ENCODE measurements at regions not wholly inside any gene's neighbourhood (a gene's known extent, or its start where the extent isn't known, plus 50 kb on each side); places are given as distances from the start of the nearest gene placed in this dataset.

- 66 to 78% (median 72%) methylated on average over 3 of the region's 3 CpGs for WGBS, 5 donors
- no peaks in the 10 kb centered on the region for H3K9me3 ChIP-seq
These were observed 114.7 kb upstream of the OTUD4 start for GRCh38 chr4:145295122-145295521.

GRCh38 chr4:145293658-145294057, 113.3 kb upstream of the OTUD4 start:
- Histone ChIP-seq H3K4me3 (no peak overlapping the region), H3K9me3 (no peaks in the 10 kb centered on the region), H3K4me1 (no peaks in the 10 kb centered on the region), H3K27ac (no peak overlapping the region), H3K36me3 (no peaks in the 10 kb centered on the region), H3K27me3 (no peaks in the 10 kb centered on the region)
- WGBS, 5 donors: 72 to 94% (median 92%) methylated on average over 4 of the region's 4 CpGs
- TF ChIP-seq POLR2A (IDR thresholded peaks at IDR 0.05): no peak
- TF ChIP-seq POLR2AphosphoS5 (IDR thresholded peaks at IDR 0.05): no peak
- TF ChIP-seq EP300 (IDR thresholded peaks at IDR 0.05): no peak
- TF ChIP-seq, protein P1, sequence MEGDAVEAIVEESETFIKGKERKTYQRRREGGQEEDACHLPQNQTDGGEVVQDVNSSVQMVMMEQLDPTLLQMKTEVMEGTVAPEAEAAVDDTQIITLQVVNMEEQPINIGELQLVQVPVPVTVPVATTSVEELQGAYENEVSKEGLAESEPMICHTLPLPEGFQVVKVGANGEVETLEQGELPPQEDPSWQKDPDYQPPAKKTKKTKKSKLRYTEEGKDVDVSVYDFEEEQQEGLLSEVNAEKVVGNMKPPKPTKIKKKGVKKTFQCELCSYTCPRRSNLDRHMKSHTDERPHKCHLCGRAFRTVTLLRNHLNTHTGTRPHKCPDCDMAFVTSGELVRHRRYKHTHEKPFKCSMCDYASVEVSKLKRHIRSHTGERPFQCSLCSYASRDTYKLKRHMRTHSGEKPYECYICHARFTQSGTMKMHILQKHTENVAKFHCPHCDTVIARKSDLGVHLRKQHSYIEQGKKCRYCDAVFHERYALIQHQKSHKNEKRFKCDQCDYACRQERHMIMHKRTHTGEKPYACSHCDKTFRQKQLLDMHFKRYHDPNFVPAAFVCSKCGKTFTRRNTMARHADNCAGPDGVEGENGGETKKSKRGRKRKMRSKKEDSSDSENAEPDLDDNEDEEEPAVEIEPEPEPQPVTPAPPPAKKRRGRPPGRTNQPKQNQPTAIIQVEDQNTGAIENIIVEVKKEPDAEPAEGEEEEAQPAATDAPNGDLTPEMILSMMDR (IDR thresholded peaks at IDR 0.05): no peak
- DNase-seq: no peak
- intact Hi-C loops (cut with DNase I; ENCODE audit: low total_unique reads): no loop called here

More at GRCh38 chr4:145295122-145295521, 114.7 kb upstream of the OTUD4 start:
- H3K4me3 ChIP-seq: no peak overlapping the region
- intact Hi-C loops (cut with DNase I; ENCODE audit: low total_unique reads): no loop called here
- no peak for DNase-seq
- no peaks in the 10 kb centered on the region for H3K36me3 ChIP-seq
- peaks cover 0 to 5% (median 0%) of the 10 kb centered on the region in 4 donors for H3K4me1 ChIP-seq
- TF ChIP-seq EP300 (IDR thresholded peaks at IDR 0.05): no peak
- TF ChIP-seq, protein P1 (IDR thresholded peaks at IDR 0.05): no peak
- no peak for TF ChIP-seq POLR2A (IDR thresholded peaks at IDR 0.05)
- no peak for TF ChIP-seq POLR2AphosphoS5 (IDR thresholded peaks at IDR 0.05)
- no peaks in the 10 kb centered on the region for H3K27me3 ChIP-seq
- H3K27ac ChIP-seq: no peak overlapping the region

DNA sequence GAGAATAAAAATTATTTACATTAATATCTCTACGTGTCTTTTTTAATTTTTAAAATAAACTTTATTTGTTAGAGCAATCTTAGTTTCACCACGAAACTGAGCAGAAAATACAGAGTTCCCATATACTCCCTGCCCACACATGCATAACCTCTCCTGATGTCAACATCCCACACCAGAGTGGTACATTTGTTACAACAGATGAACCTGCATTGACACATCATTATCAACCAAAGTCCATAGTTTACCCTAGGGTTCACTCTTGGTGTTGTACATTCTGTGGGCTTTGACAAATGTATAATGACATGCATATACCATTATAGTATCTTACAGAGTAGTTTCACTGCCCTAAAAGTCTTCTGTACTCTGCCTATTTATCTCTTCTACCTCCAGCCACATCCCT, 110.6 kb upstream of the OTUD4 start:
- Histone ChIP-seq H3K9me3 (no peaks in the 10 kb centered on the region), H3K4me3 (no peak overlapping the region), H3K27me3 (no peaks in the 10 kb centered on the region), H3K27ac (no peak overlapping the region), H3K36me3 (no peaks in the 10 kb centered on the region), H3K4me1 (no peaks in the 10 kb centered on the region)
- TF ChIP-seq, protein P1 (IDR thresholded peaks at IDR 0.05): no peak
- TF ChIP-seq POLR2AphosphoS5 (IDR thresholded peaks at IDR 0.05) (no peak), EP300 (IDR thresholded peaks at IDR 0.05) (no peak), POLR2A (IDR thresholded peaks at IDR 0.05) (no peak)
- no peak for DNase-seq
- intact Hi-C loops (cut with DNase I; ENCODE audit: low total_unique reads): no loop called here
- 83 to 91% (median 86%) methylated on average over 2 of the region's 2 CpGs for WGBS, 5 donors

GRCh38 chr4:145289403-145290076, 109.2 kb upstream of the OTUD4 start:
- WGBS, 5 donors: 71 to 80% (median 72%) methylated on average over 3 of the region's 3 CpGs
- intact Hi-C loops (cut with DNase I; ENCODE audit: low total_unique reads): no loop called here
- no peak overlapping the region for H3K27ac ChIP-seq

GRCh38 chr4:145287351-145287750, 107.0 kb upstream of the OTUD4 start:
- intact Hi-C loops (cut with DNase I; ENCODE audit: low total_unique reads): no loop called here
- Histone ChIP-seq H3K9me3 (no peaks in the 10 kb centered on the region), H3K4me1 (no peaks in the 10 kb centered on the region), H3K27ac (no peak overlapping the region), H3K27me3 (no peaks in the 10 kb centered on the region), H3K4me3 (no peak overlapping the region), H3K36me3 (no peaks in the 10 kb centered on the region)
- no peak for DNase-seq
- no peak for TF ChIP-seq EP300 (IDR thresholded peaks at IDR 0.05)
- TF ChIP-seq POLR2AphosphoS5 (IDR thresholded peaks at IDR 0.05): no peak
- no peak for TF ChIP-seq POLR2A (IDR thresholded peaks at IDR 0.05)
- TF ChIP-seq, protein P1 (IDR thresholded peaks at IDR 0.05): no peak
- WGBS, 5 donors: 84 to 97% (median 88%) methylated on average over 1 of the region's 1 CpG

More at GRCh38 chr4:145289403-145290076, 109.2 kb upstream of the OTUD4 start:
- no peak for DNase-seq
- Histone ChIP-seq H3K4me3 (no peak overlapping the region), H3K36me3 (no peaks in the 10 kb centered on the region), H3K27me3 (no peaks in the 10 kb centered on the region), H3K9me3 (no peaks in the 10 kb centered on the region), H3K4me1 (no peaks in the 10 kb centered on the region)
- TF ChIP-seq POLR2AphosphoS5 (IDR thresholded peaks at IDR 0.05): peak in 1 of 3 donors; percentile 31
- no peak for TF ChIP-seq EP300 (IDR thresholded peaks at IDR 0.05)

All from stomach (tissue), 8 donors.